Vagina (tissue), 2 donors: ENCODE measurements at regions not wholly inside any gene's neighbourhood (a gene's known extent, or its start where the extent isn't known, plus 50 kb on each side); places are given as distances from the start of the nearest gene placed in this dataset.

ENCODE experiments used
- DNase-seq, 2 donors: peaks; one replicate each; pipeline ENCODE4 v3.0.0-alpha.2; 2017; ENCODE audit errors: extremely low spot score in 2 of 2
- H3K27ac ChIP-seq: fragments of 200-600 bp; sonication (generic); one replicate; pipeline ENCODE4 v1.5.1; 2019
- H3K27me3 ChIP-seq: fragments of 200-600 bp; sonication (generic); one replicate; pipeline ENCODE4 v1.5.1; 2019
- H3K36me3 ChIP-seq, 2 donors: fragments of 200-600 bp; sonication (generic); one replicate each; pipeline ENCODE4 v1.5.1; 2017 to 2019
- H3K4me1 ChIP-seq: fragments of 200-600 bp; sonication (generic); one replicate; pipeline ENCODE4 v1.5.1; 2019
- H3K4me3 ChIP-seq, 2 donors: fragments of 200-600 bp; sonication (generic); 1 replicate in 1 of 2; 2 replicates in 1 of 2; pipeline ENCODE4 v1.5.1; 2016 to 2019
- H3K9me3 ChIP-seq: fragments of 200-600 bp; sonication (generic); one replicate; pipeline ENCODE4 v1.5.1; 2019
- CTCF ChIP-seq, 3 experiments: fragments of 450-650 bp in 2 of 3; fragments of 200-600 bp in 1 of 3; sonication (generic) in 1 of 3; IDR thresholded peaks; one replicate each; pipeline ENCODE4 v1.5.1; 2017 to 2019; ENCODE audit warnings: antibody characterized with exemption in 3 of 3, mild to moderate bottlenecking in 2 of 3, moderate library complexity in 2 of 3
- POLR2A ChIP-seq, 2 donors: fragments of 450-650 bp; IDR thresholded peaks; one replicate each; pipeline ENCODE4 v1.6.1; 2017; ENCODE audit warnings: antibody characterized with exemption in 2 of 2, mild to moderate bottlenecking in 2 of 2, moderate library complexity in 2 of 2
- POLR2AphosphoS5 ChIP-seq, 2 donors: sonication (generic); formaldehyde crosslinking; IDR thresholded peaks; one replicate each; pipeline ENCODE4 v1.9.0; 2017; ENCODE audit warnings: antibody characterized with exemption in 2 of 2, mild to moderate bottlenecking in 2 of 2, low read depth in 1 of 2; ENCODE audit not compliant: insufficient read depth in 1 of 2
- intact Hi-C: fragments of 100-400 bp; cut with DNase I; formaldehyde crosslinking; loops from one replicate; pipeline ENCODE4 v1.15.1; 2023

GRCh38 chr17:77010667-77011066, 130.1 kb upstream of the SEC14L1 start:
- no peak for DNase-seq
- intact Hi-C loops: no loop called here

GRCh38 chr17:77011173-77012011, 129.4 kb upstream of the SEC14L1 start:
- TF ChIP-seq CTCF (IDR thresholded peaks at IDR 0.05): no peak
- no peak for TF ChIP-seq POLR2AphosphoS5 (IDR thresholded peaks at IDR 0.05; ENCODE audit: insufficient read depth in 1 of 2, low read depth in 1 of 2)
- no peak for TF ChIP-seq POLR2A (IDR thresholded peaks at IDR 0.05)
- no peak for DNase-seq
- Histone ChIP-seq H3K4me3 (no peak overlapping the region), H3K9me3 (no peaks in the 10 kb centered on the region), H3K36me3 (no peaks in the 10 kb centered on the region), H3K4me1 (no peaks in the 10 kb centered on the region), H3K27me3 (no peaks in the 10 kb centered on the region), H3K27ac (no peak overlapping the region)
- intact Hi-C loops: no loop called here

More at GRCh38 chr17:77010667-77011066, 130.1 kb upstream of the SEC14L1 start:
- Histone ChIP-seq H3K4me3 (no peak overlapping the region), H3K27me3 (no peaks in the 10 kb centered on the region), H3K9me3 (no peaks in the 10 kb centered on the region), H3K4me1 (no peaks in the 10 kb centered on the region), H3K27ac (no peak overlapping the region), H3K36me3 (no peaks in the 10 kb centered on the region)
- TF ChIP-seq POLR2AphosphoS5 (IDR thresholded peaks at IDR 0.05; ENCODE audit: insufficient read depth in 1 of 2, low read depth in 1 of 2): no peak

GRCh38 chr17:77018504-77018903, 122.3 kb upstream of the SEC14L1 start:
- intact Hi-C loops: no loop called here
- Histone ChIP-seq H3K27me3 (no peaks in the 10 kb centered on the region), H3K4me1 (no peaks in the 10 kb centered on the region), H3K36me3 (no peaks in the 10 kb centered on the region), H3K27ac (no peak overlapping the region), H3K4me3 (no peak overlapping the region), H3K9me3 (no peaks in the 10 kb centered on the region)
- DNase-seq: no peak
- no peak for TF ChIP-seq CTCF (IDR thresholded peaks at IDR 0.05)
- no peak for TF ChIP-seq POLR2AphosphoS5 (IDR thresholded peaks at IDR 0.05; ENCODE audit: insufficient read depth in 1 of 2, low read depth in 1 of 2)
- no peak for TF ChIP-seq POLR2A (IDR thresholded peaks at IDR 0.05)

GRCh38 chr17:77019893-77020379, 120.8 kb upstream of the SEC14L1 start:
- Histone ChIP-seq H3K4me1 (no peaks in the 10 kb centered on the region), H3K36me3 (no peaks in the 10 kb centered on the region), H3K4me3 (no peak overlapping the region), H3K27ac (no peak overlapping the region), H3K9me3 (no peaks in the 10 kb centered on the region), H3K27me3 (no peaks in the 10 kb centered on the region)
- no peak for DNase-seq
- TF ChIP-seq CTCF (IDR thresholded peaks at IDR 0.05) (no peak), POLR2AphosphoS5 (IDR thresholded peaks at IDR 0.05; ENCODE audit: insufficient read depth in 1 of 2, low read depth in 1 of 2) (no peak)
- intact Hi-C loops: no loop called here

- no peak for DNase-seq
- H3K4me3 ChIP-seq: no peak overlapping the region
- H3K27ac ChIP-seq: no peak overlapping the region
- intact Hi-C loops: no loop called here
- H3K27me3 ChIP-seq: no peaks in the 10 kb centered on the region
- no peaks in the 10 kb centered on the region for H3K9me3 ChIP-seq
- H3K36me3 ChIP-seq: no peaks in the 10 kb centered on the region
- H3K4me1 ChIP-seq: no peaks in the 10 kb centered on the region
- TF ChIP-seq POLR2A (IDR thresholded peaks at IDR 0.05): no peak
- TF ChIP-seq POLR2AphosphoS5 (IDR thresholded peaks at IDR 0.05; ENCODE audit: insufficient read depth in 1 of 2, low read depth in 1 of 2): no peak
- TF ChIP-seq CTCF (IDR thresholded peaks at IDR 0.05): no peak
Measured at GRCh38 chr17:77020973-77021372, 119.8 kb upstream of the SEC14L1 start.
